Caki2 (cell line): ENCODE measurements at regions not wholly inside any gene's neighbourhood (a gene's known extent, or its start where the extent isn't known, plus 50 kb on each side); places are given as distances from the start of the nearest gene placed in this dataset.

Source experiments
- DNase-seq: peaks from one replicate; pipeline ENCODE4 v3.0.0-alpha.2; 2015; ENCODE audit warnings: low read depth
- in situ Hi-C: cut with HindIII; loops from 2 replicates; pipeline ENCODE4 v1.10.0; 2016; ENCODE audit warnings: low sequenced_read_pairs, low pct_unique_long_range_greater_than_20kb, mixed read lengths

- DNase-seq, result no peak
- in situ Hi-C loops, result no loop called here
Observed at GRCh38 chr5:152905286-152905685, 500.2 kb upstream of the NMUR2 start.

- DNase-seq, result no peak
Observed at GRCh38 chr5:152907488-152908245, 502.6 kb upstream of the NMUR2 start.

GRCh38 chr5:152912924-152913323 lies 507.8 kb upstream of the NMUR2 start:
- in situ Hi-C loops, result no loop called here
- no peak for DNase-seq

More at GRCh38 chr5:152907488-152908245, 502.6 kb upstream of the NMUR2 start:
- in situ Hi-C loops, result no loop called here

- in situ Hi-C loops, result no loop called here
- DNase-seq, result no peak
Observed at GRCh38 chr5:152932621-152933020, 527.5 kb upstream of the NMUR2 start.

GRCh38 chr5:152933056-152933455 lies 528.0 kb upstream of the NMUR2 start:
- DNase-seq, result no peak
- in situ Hi-C loops, result no loop called here

- in situ Hi-C loops, result no loop called here
- no peak for DNase-seq
Observed at GRCh38 chr5:152938630-152939029, 533.6 kb upstream of the NMUR2 start.

GRCh38 chr5:152942633-152943336 lies 537.7 kb upstream of the NMUR2 start:
- in situ Hi-C loops, result no loop called here
- DNase-seq, result no peak

- in situ Hi-C loops, result no loop called here
- DNase-seq, result no peak
Observed at GRCh38 chr5:152953788-152954483, 536.5 kb upstream of the GRIA1 start.

GRCh38 chr5:152956943-152957613 lies 533.4 kb upstream of the GRIA1 start:
- no peak for DNase-seq
- in situ Hi-C loops, result no loop called here

- in situ Hi-C loops, result no loop called here
- DNase-seq, result no peak
Observed at GRCh38 chr5:152978141-152978835, 512.2 kb upstream of the GRIA1 start.

- no peak for DNase-seq
- in situ Hi-C loops, result no loop called here
Observed at GRCh38 chr5:152987131-152987530, 503.3 kb upstream of the GRIA1 start.

- no peak for DNase-seq
- in situ Hi-C loops, result no loop called here
Observed at GRCh38 chr5:152990217-152990616, 500.3 kb upstream of the GRIA1 start.

GRCh38 chr5:152990649-152991048 lies 499.8 kb upstream of the GRIA1 start:
- no peak for DNase-seq
- in situ Hi-C loops, result no loop called here

GRCh38 chr5:152994033-152994680 lies 496.3 kb upstream of the GRIA1 start:
- DNase-seq, result no peak
- in situ Hi-C loops, result no loop called here

GRCh38 chr5:152995214-152995725 lies 495.2 kb upstream of the GRIA1 start:
- in situ Hi-C loops, result no loop called here

GRCh38 chr5:153005711-153006110 lies 484.8 kb upstream of the GRIA1 start:
- in situ Hi-C loops, result no loop called here
- DNase-seq, result no peak

More at GRCh38 chr5:152995214-152995725, 495.2 kb upstream of the GRIA1 start:
- no peak for DNase-seq

GRCh38 chr5:153006681-153007080 lies 483.8 kb upstream of the GRIA1 start:
- in situ Hi-C loops, result no loop called here
- DNase-seq, result no peak
